Esophagus muscularis mucosa (tissue), 4 donors: ENCODE measurements at regions not wholly inside any gene's neighbourhood (a gene's known extent, or its start where the extent isn't known, plus 50 kb on each side); places are given as distances from the start of the nearest gene placed in this dataset.
"Not testable (repeated sequence)": the region's sequence is repeated elsewhere in the genome, so short reads cannot be mapped to it uniquely, and the experiment has no call there.

ENCODE experiments used
- DNase-seq: peaks from one replicate; pipeline ENCODE4 v3.0.0-alpha.2; 2017; ENCODE audit errors: extremely low spot score
- H3K27ac ChIP-seq, 4 donors: fragments of 200-600 bp; sonication (generic); replicated peaks in 1 of 4; 1 replicate in 3 of 4; 2 replicates in 1 of 4; pipeline ENCODE4 v1.5.1; 2016 to 2019; ENCODE audit warnings: mild to moderate bottlenecking in 1 of 4
- H3K27me3 ChIP-seq, 4 donors: fragments of 200-600 bp; sonication (generic); one replicate each; pipeline versions ENCODE4 v1.5.1 to v1.6.0; 2016 to 2019
- H3K36me3 ChIP-seq, 4 donors: fragments of 200-600 bp; sonication (generic); one replicate each; pipeline ENCODE4 v1.5.1; 2016 to 2019
- H3K4me1 ChIP-seq, 4 donors: fragments of 200-600 bp; sonication (generic); one replicate each; pipeline ENCODE4 v1.5.1; 2016 to 2019
- H3K4me3 ChIP-seq, 4 donors: fragments of 200-600 bp; sonication (generic); 1 replicate in 2 of 4; 2 replicates in 2 of 4; pipeline ENCODE4 v1.5.1; 2016 to 2019; ENCODE audit warnings: mild to moderate bottlenecking in 4 of 4, moderate library complexity in 1 of 4
- H3K9me3 ChIP-seq, 4 donors: fragments of 200-600 bp; sonication (generic); 1 replicate in 3 of 4; 2 replicates in 1 of 4; pipeline ENCODE4 v1.5.1; 2016 to 2019
- EP300 ChIP-seq: sonication (generic); formaldehyde crosslinking; IDR thresholded peaks from one replicate; pipeline ENCODE4 v1.6.1; 2017; ENCODE audit warnings: antibody characterized with exemption
- POLR2A ChIP-seq: fragments of 450-650 bp; IDR thresholded peaks from one replicate; pipeline ENCODE4 v1.6.1; 2017; ENCODE audit warnings: antibody characterized with exemption, moderate library complexity, mild to moderate bottlenecking, low read depth
- POLR2AphosphoS5 ChIP-seq, 2 donors: sonication (generic); formaldehyde crosslinking; IDR thresholded peaks; one replicate each; pipeline ENCODE4 v1.6.1; 2017; ENCODE audit warnings: antibody characterized with exemption in 2 of 2
- WGBS: methylation state at CpG from one replicate; pipeline ENCODE4 v1.1.5; 2018; 5-methylcytosine and 5-hydroxymethylcytosine counted together
- intact Hi-C: fragments of 100-400 bp; cut with DNase I; formaldehyde crosslinking; loops from one replicate; pipeline ENCODE4 v1.15.1; 2023
- TF ChIP-seq, protein P1 (sequence below), 3 experiments: fragments of 200-600 bp in 2 of 3; fragments of 450-650 bp in 1 of 3; sonication (generic) in 2 of 3; IDR thresholded peaks; one replicate each; pipeline ENCODE4 v1.5.1; 2017 to 2019; ENCODE audit warnings: antibody characterized with exemption in 3 of 3, mild to moderate bottlenecking in 2 of 3, moderate library complexity in 1 of 3

DNA sequence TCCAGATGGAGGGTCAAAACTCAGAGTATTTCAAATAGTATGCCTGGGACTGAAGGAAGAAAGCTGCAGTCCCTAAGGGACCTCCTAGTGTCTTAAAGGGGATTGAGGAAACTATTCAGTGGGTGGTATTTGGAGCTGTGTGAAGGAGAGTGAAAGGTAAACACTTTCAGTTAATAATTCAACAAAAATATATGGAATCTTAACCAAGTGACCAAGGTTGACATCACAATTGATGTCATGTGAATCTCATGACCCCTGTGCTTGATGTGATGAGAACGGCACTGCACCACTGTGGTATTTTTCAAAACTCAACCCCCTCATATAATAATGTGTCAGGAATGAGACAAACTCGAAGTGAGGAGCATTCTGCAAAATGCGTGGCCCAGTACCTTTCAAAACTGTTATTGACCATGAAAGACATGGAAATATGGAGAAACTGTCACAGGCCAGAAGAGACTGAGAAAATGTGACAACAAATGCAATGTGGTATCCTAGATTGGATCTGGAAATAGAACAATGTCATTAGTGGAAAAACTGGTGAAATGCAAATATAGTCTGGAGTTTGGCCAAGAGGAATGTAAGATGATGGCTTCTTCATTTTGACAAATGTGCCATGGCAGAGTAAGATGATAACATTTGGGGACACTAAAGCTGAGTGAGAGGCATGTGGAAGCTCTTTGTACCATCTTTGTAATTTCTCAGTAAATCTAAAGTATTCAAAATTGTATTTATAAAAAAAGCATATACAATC lies 553.9 kb downstream of the RFC3 start:
- intact Hi-C loops, result no loop called here
- peaks cover 0 to under 1% (median 0%) of the 10 kb centered on the region in 4 donors for H3K9me3 ChIP-seq
- no peak overlapping the region for H3K4me3 ChIP-seq
- TF ChIP-seq EP300 (no peak), POLR2AphosphoS5 (IDR thresholded peaks at IDR 0.05) (no peak), POLR2A (no peak)
- TF ChIP-seq, protein P1, sequence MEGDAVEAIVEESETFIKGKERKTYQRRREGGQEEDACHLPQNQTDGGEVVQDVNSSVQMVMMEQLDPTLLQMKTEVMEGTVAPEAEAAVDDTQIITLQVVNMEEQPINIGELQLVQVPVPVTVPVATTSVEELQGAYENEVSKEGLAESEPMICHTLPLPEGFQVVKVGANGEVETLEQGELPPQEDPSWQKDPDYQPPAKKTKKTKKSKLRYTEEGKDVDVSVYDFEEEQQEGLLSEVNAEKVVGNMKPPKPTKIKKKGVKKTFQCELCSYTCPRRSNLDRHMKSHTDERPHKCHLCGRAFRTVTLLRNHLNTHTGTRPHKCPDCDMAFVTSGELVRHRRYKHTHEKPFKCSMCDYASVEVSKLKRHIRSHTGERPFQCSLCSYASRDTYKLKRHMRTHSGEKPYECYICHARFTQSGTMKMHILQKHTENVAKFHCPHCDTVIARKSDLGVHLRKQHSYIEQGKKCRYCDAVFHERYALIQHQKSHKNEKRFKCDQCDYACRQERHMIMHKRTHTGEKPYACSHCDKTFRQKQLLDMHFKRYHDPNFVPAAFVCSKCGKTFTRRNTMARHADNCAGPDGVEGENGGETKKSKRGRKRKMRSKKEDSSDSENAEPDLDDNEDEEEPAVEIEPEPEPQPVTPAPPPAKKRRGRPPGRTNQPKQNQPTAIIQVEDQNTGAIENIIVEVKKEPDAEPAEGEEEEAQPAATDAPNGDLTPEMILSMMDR (IDR thresholded peaks at IDR 0.05), result no peak
- no peak overlapping the region for H3K27ac ChIP-seq
- H3K36me3 ChIP-seq, result no peaks in the 10 kb centered on the region
- 80% methylated on average over 3 of the region's 3 CpGs for WGBS
- no peaks in the 10 kb centered on the region for H3K27me3 ChIP-seq
- DNase-seq, result peak; percentile 39
- H3K4me1 ChIP-seq, result no peaks in the 10 kb centered on the region

DNA sequence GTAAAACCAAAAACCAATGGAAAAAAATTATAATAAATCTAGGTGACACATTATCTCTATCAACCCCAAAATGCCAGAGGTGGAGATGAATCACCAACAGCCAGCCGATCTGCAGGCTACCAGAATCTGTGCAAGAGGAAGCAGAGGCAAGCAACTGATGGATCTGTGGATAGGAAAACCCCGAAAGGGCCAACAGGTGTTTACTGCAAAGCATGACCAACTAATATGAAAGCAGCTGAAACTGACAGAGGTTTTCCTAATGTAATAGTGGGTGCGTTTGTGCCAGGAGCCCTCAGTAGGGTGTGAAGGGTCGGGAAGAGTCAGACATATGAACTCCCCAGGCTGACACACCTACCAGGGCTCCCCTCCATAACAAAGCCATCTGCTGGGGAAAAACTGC lies 554.6 kb downstream of the RFC3 start:
- intact Hi-C loops, result no loop called here
- no peaks in the 10 kb centered on the region for H3K36me3 ChIP-seq
- no peaks in the 10 kb centered on the region for H3K9me3 ChIP-seq
- DNase-seq, result peak; percentile 87
- H3K4me1 ChIP-seq, result no peaks in the 10 kb centered on the region
- H3K27me3 ChIP-seq, result no peaks in the 10 kb centered on the region
- H3K27ac ChIP-seq, result no peak overlapping the region
- H3K4me3 ChIP-seq, result no peak overlapping the region
- TF ChIP-seq POLR2A (no peak), EP300 (no peak), POLR2AphosphoS5 (IDR thresholded peaks at IDR 0.05) (no peak)
- TF ChIP-seq, protein P1 (IDR thresholded peaks at IDR 0.05), result no peak
- WGBS, result 78% methylated on average over 4 of the region's 4 CpGs

DNA sequence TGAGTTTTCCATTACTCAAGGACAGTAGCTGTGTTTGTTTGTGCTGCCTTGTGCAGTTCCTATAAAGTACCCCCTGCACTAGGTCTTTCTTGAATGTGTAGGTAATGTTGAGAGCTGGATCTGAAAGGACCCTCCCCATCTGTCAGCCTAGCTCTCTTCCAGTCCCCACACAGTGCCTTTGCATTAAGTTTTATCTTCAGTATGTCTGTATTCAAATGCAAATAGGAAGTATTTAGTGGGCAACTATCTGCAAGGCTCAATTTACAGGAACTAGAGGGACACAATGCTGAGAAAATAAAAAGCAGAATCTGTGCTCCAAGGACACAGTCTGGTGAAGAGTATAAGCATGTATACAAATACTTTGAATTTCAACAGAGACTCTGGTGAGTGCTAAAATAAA lies 558.5 kb downstream of the RFC3 start:
- TF ChIP-seq POLR2AphosphoS5 (IDR thresholded peaks at IDR 0.05) (no peak), POLR2A (no peak), EP300 (no peak)
- TF ChIP-seq, protein P1 (IDR thresholded peaks at IDR 0.05), result no peak
- H3K27me3 ChIP-seq, result no peaks in the 10 kb centered on the region
- no peak for DNase-seq
- no peak overlapping the region for H3K4me3 ChIP-seq
- intact Hi-C loops, result no loop called here
- no peaks in the 10 kb centered on the region for H3K9me3 ChIP-seq
- H3K27ac ChIP-seq, result no peak overlapping the region
- no peaks in the 10 kb centered on the region for H3K36me3 ChIP-seq
- H3K4me1 ChIP-seq, result no peaks in the 10 kb centered on the region

DNA sequence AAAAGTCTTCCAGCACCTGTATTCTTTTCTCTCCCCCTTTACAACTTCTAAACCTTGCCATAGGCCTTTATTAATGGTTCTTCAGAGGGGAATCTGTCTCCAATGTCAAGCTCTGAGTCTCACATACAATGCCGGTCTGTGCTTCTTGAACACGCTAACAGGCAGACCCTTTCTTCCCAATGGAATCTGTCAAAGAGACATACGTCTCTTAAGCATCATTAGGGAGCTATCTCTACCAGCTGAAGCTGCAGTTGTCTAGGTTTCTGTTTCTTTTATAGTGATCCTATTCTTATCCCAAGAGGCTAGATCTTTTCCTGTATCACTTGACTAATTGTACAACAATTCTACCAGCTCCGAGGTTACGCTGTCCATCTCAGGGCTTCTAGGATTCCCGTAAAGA lies 560.8 kb upstream of the NBEA start:
- Histone ChIP-seq H3K27me3 (no peaks in the 10 kb centered on the region), H3K36me3 (no peaks in the 10 kb centered on the region), H3K9me3 (no peaks in the 10 kb centered on the region), H3K4me1 (no peaks in the 10 kb centered on the region), H3K27ac (no peak overlapping the region), H3K4me3 (no peak overlapping the region)
- TF ChIP-seq, protein P1 (IDR thresholded peaks at IDR 0.05), result no peak
- TF ChIP-seq POLR2AphosphoS5 (IDR thresholded peaks at IDR 0.05) (no peak), POLR2A (no peak), EP300 (no peak)
- 76% methylated on average over 6 of the region's 6 CpGs for WGBS
- DNase-seq, result no peak
- intact Hi-C loops, result no loop called here

DNA sequence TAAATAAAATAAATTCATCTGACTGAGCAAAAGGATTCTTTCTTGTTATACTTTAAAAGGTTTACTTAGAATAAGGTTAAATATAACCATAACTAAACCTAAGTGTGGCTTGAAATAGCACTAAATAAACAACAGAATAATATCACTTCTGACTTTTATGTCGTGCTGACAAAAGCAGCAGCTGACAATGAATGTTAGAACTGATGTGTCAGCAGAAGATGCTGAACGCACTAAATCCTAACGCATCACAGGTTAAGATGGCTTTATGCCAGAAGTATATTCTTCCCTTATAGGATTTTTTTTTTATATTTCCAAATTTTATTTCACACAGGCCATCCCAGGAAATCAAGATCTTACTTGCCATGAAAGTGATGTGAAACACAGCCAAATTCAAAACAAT lies 558.3 kb upstream of the NBEA start:
- H3K4me1 ChIP-seq, result no peaks in the 10 kb centered on the region

DNA sequence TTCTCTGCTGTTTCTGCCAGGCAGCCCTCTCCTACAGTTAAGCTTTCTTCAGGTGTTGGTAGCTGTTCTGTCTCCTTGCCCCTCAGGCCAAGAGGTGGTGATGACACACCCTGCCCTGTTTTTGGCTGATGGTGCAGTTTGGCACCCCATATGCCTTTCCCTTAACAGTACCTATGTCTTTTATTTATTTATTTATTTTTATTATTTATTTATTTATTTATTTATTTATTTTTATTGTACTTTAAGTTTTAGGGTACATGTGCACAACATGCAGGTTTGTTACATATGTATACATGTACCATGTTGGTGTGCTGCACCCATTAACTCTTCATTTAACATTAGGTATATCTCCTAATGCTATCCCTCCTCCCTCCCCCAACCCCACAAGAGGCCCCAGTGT lies 555.8 kb upstream of the NBEA start:
- H3K4me3 ChIP-seq, intact Hi-C loops, H3K27ac ChIP-seq, H3K27me3 ChIP-seq, DNase-seq, H3K9me3 ChIP-seq, H3K4me1 ChIP-seq, H3K36me3 ChIP-seq: not testable (repeated sequence)

More for the DNA sequence above, 558.3 kb upstream of the NBEA start:
- TF ChIP-seq EP300, result no peak
- no peak for TF ChIP-seq POLR2AphosphoS5 (IDR thresholded peaks at IDR 0.05)
- TF ChIP-seq POLR2A, result no peak
- TF ChIP-seq, protein P1 (IDR thresholded peaks at IDR 0.05), result no peak
- WGBS, result 67% methylated on average over 3 of the region's 3 CpGs
- H3K4me3 ChIP-seq, result no peak overlapping the region
- H3K9me3 ChIP-seq, result no peaks in the 10 kb centered on the region
- H3K27ac ChIP-seq, result no peak overlapping the region
- H3K36me3 ChIP-seq, result no peaks in the 10 kb centered on the region
- H3K27me3 ChIP-seq, result no peaks in the 10 kb centered on the region
- DNase-seq, result no peak
- intact Hi-C loops, result no loop called here
